ENCODE measurements at regions not wholly inside any gene's neighbourhood (a gene's known extent, or its start where the extent isn't known, plus 50 kb on each side); places are given as distances from the start of the nearest gene placed in this dataset.

GRCh38 chr13:37230346-37230745, 124.9 kb upstream of the CSNK1A1L start:
- H3K4me1 ChIP-seq (ENCODE audit: control insufficient read depth, low read length), result no peaks in the 10 kb centered on the region
- H3K9me3 ChIP-seq (ENCODE audit: control insufficient read depth, insufficient read depth, low read length), result no peaks in the 10 kb centered on the region
- H4K20me1 ChIP-seq (ENCODE audit: control insufficient read depth, insufficient read depth, low read depth, low read length), result no peaks in the 10 kb centered on the region
- TF ChIP-seq CTCF (IDR thresholded peaks at IDR 0.05; ENCODE audit: low read depth, low read length, poor library complexity, severe bottlenecking), result no peak
- TF ChIP-seq EZH2phosphoT487 (IDR thresholded peaks at IDR 0.05; ENCODE audit: borderline replicate concordance, low read length), result no peak
- H3K9me2 ChIP-seq (replicated peaks; ENCODE audit: control insufficient read depth, low read length), result no peaks in the 10 kb centered on the region
- no peak overlapping the region for H3K27ac ChIP-seq (ENCODE audit: low read depth, low read length)
- H3F3A ChIP-seq (ENCODE audit: control insufficient read depth, insufficient read depth), result no peaks in the 10 kb centered on the region
- H3K27me3 ChIP-seq (ENCODE audit: control insufficient read depth, low read length), result no peaks in the 10 kb centered on the region
- H3K79me2 ChIP-seq (ENCODE audit: control insufficient read depth, low read length), result no peaks in the 10 kb centered on the region
- no peak overlapping the region for H3K4me2 ChIP-seq (ENCODE audit: low read length)
- no peaks in the 10 kb centered on the region for H3K36me3 ChIP-seq (ENCODE audit: control insufficient read depth, low read length)
- no peak overlapping the region for H3K4me3 ChIP-seq (ENCODE audit: low read length)

- no peaks in the 10 kb centered on the region for H3K9me3 ChIP-seq (ENCODE audit: control insufficient read depth, insufficient read depth, low read length)
- H3K4me1 ChIP-seq (ENCODE audit: control insufficient read depth, low read length), result no peaks in the 10 kb centered on the region
- no peak overlapping the region for H3K4me2 ChIP-seq (ENCODE audit: low read length)
- H3K9me2 ChIP-seq (replicated peaks; ENCODE audit: control insufficient read depth, low read length), result no peaks in the 10 kb centered on the region
- no peaks in the 10 kb centered on the region for H3F3A ChIP-seq (ENCODE audit: control insufficient read depth, insufficient read depth)
- no peaks in the 10 kb centered on the region for H4K20me1 ChIP-seq (ENCODE audit: control insufficient read depth, insufficient read depth, low read depth, low read length)
- no peaks in the 10 kb centered on the region for H3K79me2 ChIP-seq (ENCODE audit: control insufficient read depth, low read length)
- H3K36me3 ChIP-seq (ENCODE audit: control insufficient read depth, low read length), result no peaks in the 10 kb centered on the region
- H3K4me3 ChIP-seq (ENCODE audit: low read length), result no peak overlapping the region
- TF ChIP-seq EZH2phosphoT487 (IDR thresholded peaks at IDR 0.05; ENCODE audit: borderline replicate concordance, low read length), result no peak
- TF ChIP-seq CTCF (IDR thresholded peaks at IDR 0.05; ENCODE audit: low read depth, low read length, poor library complexity, severe bottlenecking), result no peak
- no peaks in the 10 kb centered on the region for H3K27me3 ChIP-seq (ENCODE audit: control insufficient read depth, low read length)
- no peak overlapping the region for H3K27ac ChIP-seq (ENCODE audit: low read depth, low read length)
Measured at GRCh38 chr13:37229931-37230330, 124.5 kb upstream of the CSNK1A1L start.

DNA sequence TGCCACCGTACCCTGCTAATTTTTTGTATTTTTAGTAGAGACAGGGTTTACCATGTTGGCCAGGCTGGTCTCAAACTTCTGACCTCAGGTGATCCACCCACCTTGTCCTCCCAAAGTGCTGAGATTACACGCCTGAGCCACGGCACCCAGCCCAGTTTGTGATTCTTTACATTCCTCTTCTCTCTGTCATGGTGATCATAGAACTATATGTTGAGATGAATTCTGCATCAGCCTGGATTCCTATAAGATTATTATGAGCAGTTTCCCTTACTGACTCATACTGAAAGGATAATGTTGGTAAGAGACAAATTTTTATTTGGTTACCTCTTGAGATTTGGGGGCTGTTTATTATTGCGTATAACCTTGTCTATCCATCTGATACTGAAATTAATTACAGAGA, 121.5 kb upstream of the CSNK1A1L start:
- Histone ChIP-seq H3K9me2 (replicated peaks; ENCODE audit: control insufficient read depth, low read length) (no peaks in the 10 kb centered on the region), H3K36me3 (ENCODE audit: control insufficient read depth, low read length) (no peaks in the 10 kb centered on the region), H4K20me1 (ENCODE audit: control insufficient read depth, insufficient read depth, low read depth, low read length) (no peaks in the 10 kb centered on the region), H3K27me3 (ENCODE audit: control insufficient read depth, low read length) (no peaks in the 10 kb centered on the region), H3K4me3 (ENCODE audit: low read length) (no peak overlapping the region), H3K4me2 (ENCODE audit: low read length) (no peak overlapping the region), H3K9me3 (ENCODE audit: control insufficient read depth, insufficient read depth, low read length) (no peaks in the 10 kb centered on the region), H3K4me1 (ENCODE audit: control insufficient read depth, low read length) (no peaks in the 10 kb centered on the region), H3F3A (ENCODE audit: control insufficient read depth, insufficient read depth) (no peaks in the 10 kb centered on the region), H3K27ac (ENCODE audit: low read depth, low read length) (no peak overlapping the region), H3K79me2 (ENCODE audit: control insufficient read depth, low read length) (no peaks in the 10 kb centered on the region)
- no peak for TF ChIP-seq EZH2phosphoT487 (IDR thresholded peaks at IDR 0.05; ENCODE audit: borderline replicate concordance, low read length)
- no peak for TF ChIP-seq CTCF (IDR thresholded peaks at IDR 0.05; ENCODE audit: low read depth, low read length, poor library complexity, severe bottlenecking)

Data from DOHH2 (cell line).